ENCODE measurements at regions not wholly inside any gene's neighbourhood (a gene's known extent, or its start where the extent isn't known, plus 50 kb on each side); places are given as distances from the start of the nearest gene placed in this dataset.

GRCh38 chr11:92482492-92483060 is 258.0 kb downstream of the FAT3 start:
- Mint-ChIP-seq H3K27me3 (ENCODE audit: low read depth) (no peaks in the 10 kb centered on the region), H3K36me3 (ENCODE audit: low read depth) (no peaks in the 10 kb centered on the region)

DNA sequence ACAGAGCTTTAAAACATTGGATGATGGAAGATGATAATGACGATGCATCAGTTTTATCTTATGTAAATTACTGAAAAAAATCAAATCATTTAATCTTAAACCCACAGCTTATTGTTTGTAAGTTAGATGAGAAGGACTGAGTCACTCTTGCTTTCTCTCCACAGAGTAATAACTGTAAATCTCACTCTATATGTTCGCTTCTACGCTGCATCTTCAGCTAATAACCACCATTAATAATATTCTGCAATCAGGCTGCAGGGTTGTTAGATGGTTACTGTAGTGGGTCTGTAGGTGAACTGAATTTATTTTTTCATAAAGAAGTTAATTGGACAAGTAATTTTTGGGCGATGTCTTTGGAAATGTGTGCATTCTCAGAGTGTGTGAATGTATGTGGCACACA is 260.0 kb downstream of the FAT3 start:
- no peaks in the 10 kb centered on the region for H3K27me3 Mint-ChIP-seq (ENCODE audit: low read depth)
- no peak overlapping the region for H3K27ac Mint-ChIP-seq
- H3K9me3 Mint-ChIP-seq: no peaks in the 10 kb centered on the region
- no peaks in the 10 kb centered on the region for H3K36me3 Mint-ChIP-seq (ENCODE audit: low read depth)
- DNase-seq (ENCODE audit: low spot score): no peak
- no peaks in the 10 kb centered on the region for H3K4me1 Mint-ChIP-seq (ENCODE audit: low read depth)
- H3K4me3 Mint-ChIP-seq (ENCODE audit: low read depth): no peak overlapping the region
- intact Hi-C loops (cut with micrococcal nuclease): no loop called here

More at GRCh38 chr11:92482492-92483060, 258.0 kb downstream of the FAT3 start:
- Mint-ChIP-seq H3K9me3 (no peaks in the 10 kb centered on the region), H3K4me3 (ENCODE audit: low read depth) (no peak overlapping the region), H3K27ac (no peak overlapping the region), H3K4me1 (ENCODE audit: low read depth) (no peaks in the 10 kb centered on the region)
- intact Hi-C loops (cut with micrococcal nuclease): no loop called here
- DNase-seq (ENCODE audit: low spot score): no peak

GRCh38 chr11:92489826-92490399 is 265.3 kb downstream of the FAT3 start:
- no peaks in the 10 kb centered on the region for H3K27me3 Mint-ChIP-seq (ENCODE audit: low read depth)
- intact Hi-C loops (cut with micrococcal nuclease): no loop called here
- H3K4me3 Mint-ChIP-seq (ENCODE audit: low read depth): no peak overlapping the region
- no peak for DNase-seq (ENCODE audit: low spot score)
- H3K27ac Mint-ChIP-seq: no peak overlapping the region
- no peaks in the 10 kb centered on the region for H3K36me3 Mint-ChIP-seq (ENCODE audit: low read depth)
- H3K9me3 Mint-ChIP-seq: no peaks in the 10 kb centered on the region
- H3K4me1 Mint-ChIP-seq (ENCODE audit: low read depth): no peaks in the 10 kb centered on the region

DNA sequence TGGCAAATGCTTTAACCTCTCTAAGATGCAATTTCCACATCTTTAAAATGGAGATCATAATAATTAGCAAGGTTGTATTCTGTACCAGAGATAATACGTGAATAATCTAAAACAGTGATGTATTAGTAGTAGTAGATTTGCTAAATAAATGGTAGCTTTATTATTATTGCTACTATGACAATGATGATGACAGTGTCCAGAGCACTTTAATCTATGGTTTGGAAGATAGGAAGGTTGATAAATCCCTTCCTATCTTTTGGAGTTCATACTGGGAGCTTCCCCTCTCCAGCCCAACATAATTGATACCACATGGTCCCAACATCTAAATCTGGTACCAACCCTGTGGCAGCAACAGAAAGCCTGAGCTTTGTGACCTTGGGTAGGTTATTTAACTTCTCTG is 267.8 kb downstream of the FAT3 start:
- no peak for DNase-seq (ENCODE audit: low spot score)
- H3K4me3 Mint-ChIP-seq (ENCODE audit: low read depth): no peak overlapping the region
- no peaks in the 10 kb centered on the region for H3K27me3 Mint-ChIP-seq (ENCODE audit: low read depth)
- H3K27ac Mint-ChIP-seq: no peak overlapping the region
- intact Hi-C loops (cut with micrococcal nuclease): no loop called here
- H3K36me3 Mint-ChIP-seq (ENCODE audit: low read depth): no peaks in the 10 kb centered on the region
- H3K9me3 Mint-ChIP-seq: no peaks in the 10 kb centered on the region
- no peaks in the 10 kb centered on the region for H3K4me1 Mint-ChIP-seq (ENCODE audit: low read depth)

DNA sequence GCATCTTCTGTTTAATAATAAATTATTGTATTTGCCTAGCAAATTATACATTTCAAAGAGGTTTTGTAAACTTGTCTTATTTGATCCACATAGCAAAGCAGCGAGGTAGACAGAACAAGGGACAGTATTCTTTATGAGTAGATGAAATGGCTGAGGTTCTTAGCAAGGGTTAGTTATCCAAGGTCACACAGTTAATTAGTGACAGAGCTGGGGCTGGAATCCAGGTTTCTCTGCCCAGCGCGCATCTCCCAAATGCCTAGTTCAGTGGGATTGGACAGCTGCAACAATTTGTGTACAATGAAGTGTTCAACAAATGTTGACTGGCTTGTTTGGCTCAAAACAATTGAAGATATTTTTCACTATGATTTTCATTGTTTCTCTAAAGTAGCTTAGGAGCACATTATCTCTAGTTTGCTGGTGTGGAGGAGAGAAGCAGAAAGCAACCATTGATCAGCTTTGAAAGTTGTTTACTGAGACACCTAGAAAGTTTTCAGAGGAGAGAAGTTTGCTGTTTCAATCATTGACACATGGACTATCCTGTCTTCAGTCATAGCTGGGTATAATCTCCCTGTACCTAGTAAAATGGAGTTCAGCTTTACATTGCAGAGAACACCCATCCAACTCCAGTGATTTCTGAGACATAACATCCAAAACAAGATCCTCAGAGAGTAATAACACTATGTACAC is 270.6 kb downstream of the FAT3 start:
- DNase-seq (ENCODE audit: low spot score): no peak
- H3K9me3 Mint-ChIP-seq: no peaks in the 10 kb centered on the region
- H3K27me3 Mint-ChIP-seq (ENCODE audit: low read depth): no peaks in the 10 kb centered on the region
- intact Hi-C loops (cut with micrococcal nuclease): no loop called here
- H3K4me3 Mint-ChIP-seq (ENCODE audit: low read depth): no peak overlapping the region
- no peak overlapping the region for H3K27ac Mint-ChIP-seq
- no peaks in the 10 kb centered on the region for H3K36me3 Mint-ChIP-seq (ENCODE audit: low read depth)
- no peaks in the 10 kb centered on the region for H3K4me1 Mint-ChIP-seq (ENCODE audit: low read depth)

DNA sequence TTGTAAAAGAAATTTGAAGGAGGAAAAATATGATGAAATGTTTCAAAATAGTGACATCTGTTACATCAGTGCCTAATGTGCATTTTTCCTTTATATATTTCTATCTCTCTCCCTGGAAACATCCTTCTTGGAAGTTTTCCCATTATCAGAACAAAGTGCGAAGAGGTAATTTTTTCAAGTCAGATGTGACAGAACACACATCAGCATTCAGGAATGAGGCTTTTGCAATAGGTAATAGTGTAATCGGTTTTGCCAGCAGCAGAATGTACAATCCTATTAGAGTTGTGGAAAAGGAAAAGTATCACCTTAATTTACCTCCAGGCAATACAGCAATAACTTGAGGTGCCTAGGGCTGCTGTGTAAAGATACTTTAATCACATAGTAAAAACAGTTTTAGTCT is 275.8 kb downstream of the FAT3 start:
- intact Hi-C loops (cut with micrococcal nuclease): no loop called here
- no peak for DNase-seq (ENCODE audit: low spot score)
- Mint-ChIP-seq H3K27me3 (ENCODE audit: low read depth) (no peaks in the 10 kb centered on the region), H3K27ac (no peak overlapping the region), H3K4me3 (ENCODE audit: low read depth) (no peak overlapping the region), H3K9me3 (no peaks in the 10 kb centered on the region), H3K36me3 (ENCODE audit: low read depth) (no peaks in the 10 kb centered on the region), H3K4me1 (ENCODE audit: low read depth) (no peaks in the 10 kb centered on the region)

GRCh38 chr11:92501066-92501739 is 276.6 kb downstream of the FAT3 start:
- H3K4me1 Mint-ChIP-seq (ENCODE audit: low read depth): no peaks in the 10 kb centered on the region
- intact Hi-C loops (cut with micrococcal nuclease): no loop called here
- no peak overlapping the region for H3K27ac Mint-ChIP-seq
- H3K4me3 Mint-ChIP-seq (ENCODE audit: low read depth): no peak overlapping the region
- no peaks in the 10 kb centered on the region for H3K27me3 Mint-ChIP-seq (ENCODE audit: low read depth)
- no peaks in the 10 kb centered on the region for H3K36me3 Mint-ChIP-seq (ENCODE audit: low read depth)
- DNase-seq (ENCODE audit: low spot score): no peak
- H3K9me3 Mint-ChIP-seq: no peaks in the 10 kb centered on the region

GRCh38 chr11:92504004-92504403 is 279.4 kb downstream of the FAT3 start:
- Mint-ChIP-seq H3K4me3 (ENCODE audit: low read depth) (no peak overlapping the region), H3K27ac (no peak overlapping the region), H3K4me1 (ENCODE audit: low read depth) (no peaks in the 10 kb centered on the region), H3K36me3 (ENCODE audit: low read depth) (no peaks in the 10 kb centered on the region), H3K9me3 (no peaks in the 10 kb centered on the region), H3K27me3 (ENCODE audit: low read depth) (no peaks in the 10 kb centered on the region)
- intact Hi-C loops (cut with micrococcal nuclease): no loop called here
- DNase-seq (ENCODE audit: low spot score): no peak

GRCh38 chr11:92504534-92504933 is 279.9 kb downstream of the FAT3 start:
- H3K36me3 Mint-ChIP-seq (ENCODE audit: low read depth): no peaks in the 10 kb centered on the region
- no peaks in the 10 kb centered on the region for H3K27me3 Mint-ChIP-seq (ENCODE audit: low read depth)
- DNase-seq (ENCODE audit: low spot score): no peak
- H3K4me1 Mint-ChIP-seq (ENCODE audit: low read depth): no peaks in the 10 kb centered on the region
- H3K27ac Mint-ChIP-seq: no peak overlapping the region
- no peaks in the 10 kb centered on the region for H3K9me3 Mint-ChIP-seq
- intact Hi-C loops (cut with micrococcal nuclease): no loop called here
- H3K4me3 Mint-ChIP-seq (ENCODE audit: low read depth): no peak overlapping the region

GRCh38 chr11:92505689-92506088 is 281.1 kb downstream of the FAT3 start:
- H3K9me3 Mint-ChIP-seq: no peaks in the 10 kb centered on the region
- H3K4me3 Mint-ChIP-seq (ENCODE audit: low read depth): no peak overlapping the region
- DNase-seq (ENCODE audit: low spot score): no peak
- H3K27ac Mint-ChIP-seq: no peak overlapping the region
- no peaks in the 10 kb centered on the region for H3K4me1 Mint-ChIP-seq (ENCODE audit: low read depth)
- intact Hi-C loops (cut with micrococcal nuclease): no loop called here
- H3K36me3 Mint-ChIP-seq (ENCODE audit: low read depth): no peaks in the 10 kb centered on the region
- H3K27me3 Mint-ChIP-seq (ENCODE audit: low read depth): no peaks in the 10 kb centered on the region

- Mint-ChIP-seq H3K27ac (no peak overlapping the region), H3K9me3 (no peaks in the 10 kb centered on the region), H3K36me3 (ENCODE audit: low read depth) (no peaks in the 10 kb centered on the region), H3K4me3 (ENCODE audit: low read depth) (no peak overlapping the region), H3K27me3 (ENCODE audit: low read depth) (no peaks in the 10 kb centered on the region), H3K4me1 (ENCODE audit: low read depth) (no peaks in the 10 kb centered on the region)
- intact Hi-C loops (cut with micrococcal nuclease): no loop called here
- DNase-seq (ENCODE audit: low spot score): no peak
Measured at GRCh38 chr11:92506809-92507336, 282.3 kb downstream of the FAT3 start.

DNA sequence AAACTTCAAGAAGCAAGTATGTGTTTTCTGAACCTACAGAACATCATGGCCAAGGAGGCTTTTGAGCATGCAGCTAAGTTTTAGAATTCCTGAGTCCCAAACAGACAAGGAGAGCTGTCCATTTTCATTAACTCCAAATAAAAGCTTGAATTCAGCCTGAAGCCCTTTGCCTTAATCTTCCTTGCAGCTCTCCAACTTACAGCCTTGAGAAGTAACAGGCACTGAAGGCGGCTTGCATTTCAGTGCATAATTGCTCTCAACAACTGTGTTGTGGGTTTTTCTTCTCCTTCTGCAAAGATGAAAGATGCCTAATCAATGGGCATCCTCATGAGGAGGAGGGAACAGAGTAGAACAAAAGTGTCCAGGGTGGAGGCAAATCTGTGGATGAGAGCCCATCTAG is 286.0 kb downstream of the FAT3 start:
- no peak overlapping the region for H3K4me3 Mint-ChIP-seq (ENCODE audit: low read depth)
- H3K27ac Mint-ChIP-seq: no peak overlapping the region
- H3K4me1 Mint-ChIP-seq (ENCODE audit: low read depth): no peaks in the 10 kb centered on the region
- H3K27me3 Mint-ChIP-seq (ENCODE audit: low read depth): no peaks in the 10 kb centered on the region
- no peaks in the 10 kb centered on the region for H3K9me3 Mint-ChIP-seq
- no peak for DNase-seq (ENCODE audit: low spot score)
- intact Hi-C loops (cut with micrococcal nuclease): no loop called here
- H3K36me3 Mint-ChIP-seq (ENCODE audit: low read depth): no peaks in the 10 kb centered on the region

Measured in activated T-helper 2 cell treated with anti-CD3 and anti-CD28 coated beads, Interferon-gamma antibody, Interleukin-2, Interleukin-4, amounts not matched to agents 10 μg/mL and 5 μg/mL and 100 μg/mL, durations not matched to agents 14 hours and 24 hours and 36 hours (primary cell).